ENCODE measurements at regions not wholly inside any gene's neighbourhood (a gene's known extent, or its start where the extent isn't known, plus 50 kb on each side); places are given as distances from the start of the nearest gene placed in this dataset.
A peak's percentile ranks its signal among the peaks of the same experiment; 100 is the strongest.
"Not testable (repeated sequence)": the region's sequence is repeated elsewhere in the genome, so short reads cannot be mapped to it uniquely, and the experiment has no call there.

DNA sequence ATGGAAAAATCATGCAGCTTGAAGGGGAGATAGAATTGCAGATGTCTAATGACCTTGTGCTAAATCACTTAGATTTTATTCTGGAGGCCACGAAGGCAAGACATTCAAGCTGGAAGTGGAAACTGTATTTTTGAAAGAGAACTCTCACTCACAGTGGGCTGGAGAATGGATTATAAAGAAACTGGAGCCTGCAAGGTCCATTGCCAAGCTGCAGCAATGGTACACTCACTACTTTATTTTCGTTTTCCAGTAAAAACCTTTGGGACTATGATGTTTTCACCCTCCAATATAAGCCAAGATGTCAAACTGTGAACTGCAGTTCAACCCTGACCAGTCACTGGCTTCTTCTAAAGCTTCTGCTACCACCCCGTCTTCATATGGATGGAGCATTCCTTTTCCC is 62.0 kb downstream of the SKIDA1 start:
- intact Hi-C loops (cut with DNase I), result no loop called here
- DNase-seq, result no peak

- intact Hi-C loops (cut with DNase I), result no loop called here
Observed at GRCh38 chr10:21458126-21458871, 67.2 kb downstream of the SKIDA1 start.

DNA sequence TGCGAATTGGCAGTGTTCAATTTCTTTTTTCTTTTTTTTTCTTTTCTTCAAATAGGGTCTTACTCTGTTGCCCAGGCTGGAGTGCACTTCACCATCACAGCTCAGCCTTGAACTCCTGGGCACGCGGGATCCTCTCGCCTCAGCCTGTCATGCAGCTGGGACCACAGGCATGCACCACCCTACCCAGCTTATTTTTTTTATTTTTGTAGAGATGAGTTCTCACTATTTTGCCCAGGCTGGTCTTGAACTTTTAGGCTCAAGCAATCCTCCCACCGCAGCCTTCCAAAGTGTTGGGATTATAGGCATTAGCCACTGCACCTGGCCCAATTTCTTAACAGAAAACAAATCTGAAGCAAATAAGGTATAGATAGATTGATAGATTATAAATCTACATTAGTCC is 69.3 kb downstream of the SKIDA1 start:
- intact Hi-C loops (cut with DNase I), result no loop called here

More at GRCh38 chr10:21458126-21458871, 67.2 kb downstream of the SKIDA1 start:
- no peak for DNase-seq

GRCh38 chr10:21452203-21452602 is 73.3 kb downstream of the SKIDA1 start:
- intact Hi-C loops (cut with DNase I), result no loop called here
- no peak for DNase-seq

More for the DNA sequence above, 69.3 kb downstream of the SKIDA1 start:
- no peak for DNase-seq

- peak in 1 of 10 donors; percentile 35 for DNase-seq
- intact Hi-C loops (cut with DNase I), result no loop called here
Observed at GRCh38 chr10:21449288-21449966, 76.1 kb downstream of the SKIDA1 start.

DNA sequence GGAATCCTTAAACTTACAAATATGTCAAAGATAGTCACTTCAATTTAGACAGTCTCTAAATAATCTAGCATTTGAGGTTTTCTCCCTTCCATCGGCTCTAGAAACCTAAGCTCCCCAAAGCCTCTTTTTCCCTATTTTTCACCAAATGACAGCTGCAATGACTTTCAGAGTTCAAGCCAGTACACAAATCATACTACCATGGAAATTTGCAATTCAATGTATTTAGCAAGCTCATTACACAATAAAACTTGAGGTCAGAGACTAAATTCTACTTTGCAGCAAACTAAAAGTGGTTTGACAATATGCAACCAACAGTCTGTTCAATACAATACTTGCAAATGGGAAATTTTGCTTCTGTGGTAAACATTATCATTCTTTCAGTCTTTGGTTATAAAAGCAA is 80.3 kb downstream of the SKIDA1 start:
- intact Hi-C loops (cut with DNase I), result no loop called here
- DNase-seq, result no peak

DNA sequence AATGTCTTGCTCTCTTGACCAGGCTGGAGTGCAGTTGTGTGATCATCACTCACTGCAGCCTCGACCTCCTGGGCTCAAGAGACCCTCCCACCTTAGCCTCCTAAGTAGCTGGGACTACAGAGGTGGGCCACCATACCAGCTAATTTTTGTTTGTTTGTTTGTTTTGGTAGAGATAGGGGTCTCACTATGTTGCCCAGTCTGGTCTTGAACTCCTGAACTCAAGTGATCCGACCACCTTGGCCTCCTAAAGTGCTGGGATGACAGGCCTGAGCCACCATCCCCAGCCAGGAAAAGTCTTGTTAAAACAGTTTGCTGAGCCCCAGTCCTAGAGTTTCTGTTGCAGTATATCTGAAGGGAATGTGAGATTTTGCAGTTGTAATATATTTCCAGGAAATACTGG is 83.9 kb downstream of the SKIDA1 start:
- intact Hi-C loops (cut with DNase I), result no loop called here

DNA sequence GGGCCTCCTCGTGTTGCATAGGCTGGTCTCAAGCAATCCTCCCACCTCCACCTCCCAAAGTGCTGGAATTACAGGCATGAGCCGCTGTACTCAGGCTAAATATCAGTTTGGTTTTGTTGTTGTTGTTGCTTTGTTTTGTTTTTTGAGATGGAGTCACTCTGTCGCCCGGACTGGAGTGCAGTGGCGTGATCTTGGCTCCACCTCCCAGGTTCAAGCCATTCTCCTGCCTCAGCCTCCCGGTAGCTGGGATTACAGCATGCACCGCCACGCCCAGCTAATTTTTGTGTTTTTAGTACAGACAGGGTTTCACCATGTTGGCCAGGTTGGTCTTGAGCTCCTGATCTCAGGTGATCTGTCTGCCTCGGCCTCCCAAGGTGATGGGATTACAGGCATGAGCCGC is 86.6 kb downstream of the SKIDA1 start:
- intact Hi-C loops (cut with DNase I); DNase-seq: not testable (repeated sequence)

More for the DNA sequence above, 83.9 kb downstream of the SKIDA1 start:
- no peak for DNase-seq

GRCh38 chr10:21437770-21438382 is 87.6 kb downstream of the SKIDA1 start:
- DNase-seq, result no peak
- intact Hi-C loops (cut with DNase I), result no loop called here

DNA sequence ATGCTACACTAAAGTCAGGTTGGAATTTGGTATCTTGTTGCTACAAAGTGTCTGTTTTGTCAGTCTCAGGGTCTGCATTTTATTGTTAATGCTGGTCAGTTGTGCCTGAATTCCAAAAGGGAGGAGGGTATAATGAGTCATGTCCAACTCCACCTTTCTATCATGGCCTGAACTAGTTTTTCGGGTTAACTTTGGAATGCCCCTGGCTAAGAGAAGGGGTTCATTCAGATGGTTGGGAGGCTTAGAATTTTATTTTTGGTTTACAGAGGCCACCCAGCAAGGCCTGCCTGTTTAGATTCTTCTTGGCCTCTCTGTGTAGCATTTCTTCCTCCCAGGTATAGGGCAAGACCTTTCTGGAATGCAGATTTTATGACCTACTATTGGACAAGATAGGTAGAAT is 93.2 kb downstream of the SKIDA1 start:
- intact Hi-C loops (cut with DNase I), result no loop called here

DNA sequence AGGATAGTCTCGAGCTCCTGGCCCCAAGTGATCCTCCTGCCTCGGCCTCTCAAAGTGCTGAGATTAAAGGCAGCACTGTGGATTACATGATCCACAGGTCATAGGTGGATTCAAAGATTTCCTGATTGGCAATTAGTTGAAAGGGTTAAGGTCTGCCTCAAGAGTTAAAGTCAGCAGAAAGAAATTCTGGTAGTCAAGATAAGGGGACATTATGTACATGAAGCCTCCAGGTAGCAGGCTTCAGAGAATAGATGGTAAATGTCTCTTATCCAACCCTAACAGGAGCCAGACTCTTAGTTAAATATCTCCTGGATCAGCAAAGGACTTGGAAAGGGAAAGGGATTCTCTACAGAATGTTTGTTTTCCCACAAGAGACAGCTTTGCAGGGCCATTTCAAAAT is 93.7 kb downstream of the SKIDA1 start:
- DNase-seq, result no peak
- intact Hi-C loops (cut with DNase I), result no loop called here

More for the DNA sequence above, 93.2 kb downstream of the SKIDA1 start:
- DNase-seq, result no peak

DNA sequence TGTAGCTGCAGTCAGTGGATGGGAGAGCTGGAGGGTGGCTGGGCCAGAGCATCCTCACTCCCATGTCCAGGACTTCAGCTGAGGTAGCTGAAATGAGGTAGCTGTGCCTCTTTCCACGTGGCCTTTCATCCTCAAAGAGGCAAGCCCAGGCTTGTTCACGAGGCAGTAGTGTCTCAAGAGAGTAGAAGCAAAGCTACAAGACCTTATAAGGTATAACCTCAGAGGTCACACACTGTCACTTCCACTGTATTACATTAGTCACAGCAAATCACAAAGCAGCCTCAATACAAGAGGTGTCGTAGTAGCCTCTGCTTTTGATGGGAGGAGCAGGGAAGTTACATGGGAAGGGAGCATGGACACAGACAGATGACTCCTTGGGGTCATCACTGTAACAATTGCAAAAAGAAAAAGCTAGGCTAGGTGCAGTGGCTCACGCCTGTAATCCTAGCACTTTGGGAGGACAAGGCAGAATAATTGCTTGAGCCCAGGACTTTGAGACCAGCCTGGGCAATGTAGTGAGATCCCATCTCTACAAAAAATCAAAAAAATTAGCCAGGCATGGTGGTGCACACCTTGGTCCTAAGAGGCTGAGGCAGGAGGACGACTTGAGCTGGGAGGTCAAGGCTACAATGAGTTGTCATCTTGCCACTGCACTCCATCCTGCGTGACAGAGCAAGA is 97.5 kb downstream of the SKIDA1 start:
- intact Hi-C loops (cut with DNase I), result no loop called here
- DNase-seq, result no peak

DNA sequence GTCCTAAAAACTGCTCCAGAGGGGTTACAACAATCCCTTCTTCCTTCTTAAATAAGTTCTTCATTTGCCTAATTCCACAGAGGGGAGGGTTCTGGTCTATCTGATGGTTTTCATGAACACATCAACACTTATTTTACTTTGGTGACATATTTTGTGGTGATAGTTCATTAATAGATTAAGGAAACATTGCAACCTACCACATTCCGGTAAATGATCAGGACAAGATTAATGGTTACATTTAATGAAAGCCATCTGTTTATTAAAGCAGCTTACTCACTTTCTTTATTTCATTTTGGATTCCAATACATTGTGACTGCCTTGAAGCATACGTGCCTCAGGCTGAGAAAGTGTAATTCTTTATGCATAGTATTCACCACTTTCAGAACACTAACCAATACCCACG is 101.0 kb downstream of the SKIDA1 start:
- intact Hi-C loops (cut with DNase I), result no loop called here
- no peak for DNase-seq

DNA sequence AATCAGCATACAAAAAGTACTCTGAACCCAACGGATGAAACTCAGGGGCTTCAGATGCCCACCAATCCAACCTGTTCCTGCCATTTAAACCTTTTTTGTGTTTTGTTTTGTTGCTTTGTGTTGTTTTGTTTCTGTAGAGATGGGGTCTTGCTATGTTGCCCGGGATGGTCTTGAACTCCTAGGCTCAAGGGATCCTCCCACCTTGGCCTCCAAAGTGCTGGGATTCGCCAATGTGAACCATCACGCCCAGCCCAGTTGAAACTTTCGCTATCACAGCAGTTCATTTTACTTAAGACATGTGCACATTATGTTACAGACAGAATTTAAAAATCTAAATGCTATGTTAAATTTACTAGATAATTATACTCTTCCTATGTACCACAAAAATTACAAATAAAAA is 101.6 kb downstream of the SKIDA1 start:
- DNase-seq, result no peak
- intact Hi-C loops (cut with DNase I), result no loop called here

- no peak for DNase-seq
- intact Hi-C loops (cut with DNase I), result no loop called here
Observed at GRCh38 chr10:21423338-21423737, 102.1 kb downstream of the SKIDA1 start.

DNA sequence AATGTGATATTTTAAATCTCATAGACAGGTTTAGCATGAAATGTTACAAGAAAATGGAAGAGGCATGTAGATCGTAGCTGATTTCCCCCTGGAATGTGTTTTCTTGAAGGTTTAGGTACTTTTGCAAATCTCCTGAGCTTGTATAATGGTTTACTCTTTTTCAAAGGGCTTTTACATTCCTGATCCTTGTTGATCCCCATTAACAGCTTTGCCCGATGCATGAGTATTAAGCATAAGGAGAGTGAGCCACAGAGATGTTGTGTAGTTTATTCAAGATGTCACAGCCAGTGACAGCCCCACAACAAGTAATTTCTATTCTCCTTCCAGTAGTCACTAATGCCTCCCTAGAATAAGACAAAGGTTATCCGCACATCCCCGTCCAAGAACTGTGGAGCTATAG is 103.7 kb downstream of the SKIDA1 start:
- no peak for DNase-seq
- intact Hi-C loops (cut with DNase I), result no loop called here

GRCh38 chr10:21421016-21421415 is 104.5 kb downstream of the SKIDA1 start:
- no peak for DNase-seq
- intact Hi-C loops (cut with DNase I), result no loop called here

DNA sequence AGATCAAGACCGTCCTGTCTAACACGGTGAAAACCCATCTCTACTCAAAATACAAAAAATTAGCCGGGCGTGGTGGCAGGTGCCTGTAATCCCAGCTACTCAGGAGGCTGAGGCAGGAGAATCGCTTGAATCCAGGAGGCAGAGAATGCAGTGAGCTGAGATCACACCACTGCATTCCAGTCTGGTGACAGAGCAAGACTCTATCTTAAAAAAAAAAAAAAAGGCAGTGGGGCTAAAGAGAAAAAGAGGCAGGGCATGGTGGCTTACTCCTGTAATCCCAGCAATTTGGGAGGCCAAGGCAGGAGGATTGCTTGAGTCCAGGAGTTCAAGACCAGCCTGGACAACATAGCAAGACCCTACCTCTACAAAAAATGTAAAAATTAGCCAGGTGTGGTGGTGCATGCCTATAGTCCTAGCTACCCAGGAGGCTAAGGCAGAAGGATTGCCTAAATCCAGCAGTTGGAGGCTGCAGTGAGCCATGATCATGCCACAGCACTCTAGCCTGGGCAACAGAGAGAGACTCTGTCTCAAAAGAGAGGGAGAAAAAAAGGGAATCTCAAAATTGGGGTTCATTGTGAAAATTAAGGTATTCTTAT is 106.4 kb downstream of the SKIDA1 start:
- intact Hi-C loops (cut with DNase I); DNase-seq: not testable (repeated sequence)

DNA sequence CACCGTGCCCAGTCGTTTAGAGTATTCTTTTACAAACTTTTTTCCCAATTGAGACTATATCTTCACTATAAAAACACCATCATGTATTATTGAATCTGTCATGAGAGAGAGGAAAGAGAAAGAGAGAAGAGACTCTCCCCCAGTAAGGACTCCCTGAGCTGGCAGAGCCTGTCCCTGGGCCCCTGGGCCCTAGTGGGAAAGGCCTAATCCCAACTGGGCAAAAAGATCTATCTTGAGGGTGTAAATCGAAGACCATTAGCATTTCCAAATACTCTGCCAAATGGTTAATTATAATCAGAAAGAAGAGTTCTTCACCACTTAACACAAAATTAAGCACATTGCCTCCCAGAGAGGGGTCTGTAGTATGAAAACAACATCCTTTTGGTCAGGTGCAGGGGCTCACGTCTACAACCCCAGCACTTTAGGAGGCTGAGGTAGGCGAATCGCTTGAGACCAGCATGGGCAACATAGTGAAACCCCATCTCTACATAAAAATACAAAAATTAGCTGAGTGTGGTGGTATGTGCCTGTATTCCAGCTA is 108.2 kb downstream of the SKIDA1 start:
- DNase-seq, result no peak
- intact Hi-C loops (cut with DNase I), result no loop called here

DNA sequence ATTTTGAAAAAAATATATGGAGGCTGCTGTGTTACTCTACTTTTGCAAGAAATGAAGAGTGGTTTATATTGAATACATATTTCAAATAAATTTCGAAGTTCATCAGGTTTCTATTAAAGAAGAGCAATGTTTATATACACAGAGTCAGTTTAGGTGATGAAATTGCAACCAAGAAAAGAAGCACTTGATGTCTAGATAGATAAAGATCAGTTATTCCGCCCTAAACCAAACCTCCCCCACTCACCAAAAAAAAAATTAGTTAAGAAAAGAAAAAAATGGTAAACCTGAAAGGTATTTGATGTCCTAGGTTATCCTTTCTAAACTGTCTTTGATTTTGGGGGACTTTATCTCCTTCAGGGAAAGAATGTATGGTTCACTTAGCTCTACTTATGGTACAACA is 111.8 kb downstream of the SKIDA1 start:
- intact Hi-C loops (cut with DNase I), result no loop called here
- DNase-seq, result no peak

Data from posterior cingulate gyrus (tissue), 11 donors.